ENCODE measurements at regions not wholly inside any gene's neighbourhood (a gene's known extent, or its start where the extent isn't known, plus 50 kb on each side); places are given as distances from the start of the nearest gene placed in this dataset.
"Not testable (repeated sequence)": the region's sequence is repeated elsewhere in the genome, so short reads cannot be mapped to it uniquely, and the experiment has no call there.

DNA sequence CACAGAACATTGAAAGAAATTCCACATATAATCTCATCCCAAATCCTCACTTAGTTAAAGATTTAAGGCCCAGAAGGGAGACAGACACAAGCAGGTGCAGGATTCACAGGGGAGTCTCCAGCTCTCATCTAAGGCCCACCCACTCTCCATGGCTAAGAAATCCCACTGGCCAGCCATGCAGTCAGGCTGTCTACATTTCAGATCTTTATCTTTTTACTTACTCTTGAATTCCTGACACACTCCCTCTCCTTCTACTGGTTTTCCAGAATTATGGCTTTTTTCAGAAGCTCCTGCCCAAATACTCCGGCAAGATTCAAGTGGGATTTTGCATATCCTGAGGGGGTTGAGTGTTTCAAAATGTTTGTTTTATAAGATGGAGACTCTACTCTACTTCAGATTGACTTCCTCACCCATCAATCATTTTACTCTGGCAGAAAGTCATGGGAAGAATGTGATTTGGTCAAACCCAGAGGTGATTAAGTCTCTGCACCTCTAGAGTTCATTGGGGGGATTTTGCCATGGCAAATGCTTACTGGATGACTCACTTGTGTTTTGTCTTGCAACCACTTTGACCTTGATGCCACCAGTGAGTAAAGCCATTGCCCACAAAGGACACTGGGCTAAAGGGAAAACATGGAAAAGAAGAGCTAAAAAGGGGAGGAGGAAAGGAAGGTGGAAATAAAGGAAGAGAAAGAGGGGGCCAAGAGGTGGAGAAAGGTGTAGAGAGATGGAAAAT lies 688.8 kb upstream of the SALL1 start:
- DNase-seq, result no peak

- no peak for DNase-seq
These were observed 683.7 kb upstream of the SALL1 start for GRCh38 chr16:51834794-51835193.

- DNase-seq, result no peak
These were observed 683.1 kb upstream of the SALL1 start for GRCh38 chr16:51834133-51834532.

DNA sequence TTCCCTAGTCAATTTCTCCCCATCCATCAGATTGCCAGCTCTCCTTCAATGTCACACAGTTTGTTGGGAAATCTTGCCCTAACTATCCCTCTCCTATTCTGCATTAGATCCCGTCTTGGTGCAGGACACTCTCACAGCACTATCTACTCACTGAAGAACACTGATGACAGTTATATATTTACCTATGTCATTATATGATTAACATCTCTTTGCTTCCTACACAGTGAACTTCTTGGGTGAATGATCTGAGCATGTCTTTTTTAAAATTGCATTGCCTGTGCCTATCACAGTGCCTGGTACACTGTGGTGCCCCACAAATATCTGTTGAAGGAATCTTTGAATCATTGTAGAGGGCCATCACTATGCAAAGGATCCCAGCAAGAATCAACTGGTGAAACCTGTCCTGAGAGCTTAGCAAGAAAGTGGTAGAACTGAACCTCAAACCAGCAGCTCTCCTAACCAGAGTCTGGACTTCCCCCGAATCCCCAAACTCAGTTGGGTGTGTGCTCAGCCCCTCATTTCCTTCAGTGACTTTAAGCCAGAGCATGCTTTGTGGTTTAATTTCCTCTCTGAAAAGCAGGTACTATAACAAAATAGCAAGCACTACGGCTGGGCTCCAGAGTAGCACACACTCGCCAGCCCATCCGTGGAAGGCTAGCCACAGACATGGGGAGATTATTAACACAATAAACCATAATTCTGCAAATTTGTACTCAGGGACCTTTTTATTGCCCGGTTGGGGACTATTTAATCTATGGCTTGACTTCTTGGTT lies 680.7 kb upstream of the SALL1 start:
- DNase-seq, result no peak

DNA sequence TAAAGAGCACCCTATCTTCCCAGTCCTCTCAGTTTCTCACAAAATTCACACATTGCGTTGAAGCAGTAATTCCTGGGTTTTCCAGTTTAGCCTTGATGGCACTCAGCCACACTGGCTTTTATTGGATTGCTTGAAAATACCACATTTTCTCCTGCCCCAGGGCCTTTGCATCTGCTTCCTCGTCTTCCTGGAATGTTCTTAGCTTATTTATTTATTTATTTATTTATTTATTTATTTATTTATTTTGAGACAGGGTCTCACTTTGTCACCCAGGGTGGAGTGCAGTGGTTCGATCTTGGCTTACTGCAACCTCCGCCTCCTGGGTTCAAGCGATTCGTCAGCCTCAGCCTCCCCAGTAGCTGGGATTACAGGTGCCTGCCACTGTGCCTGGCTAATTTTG lies 680.0 kb upstream of the SALL1 start:
- not testable (repeated sequence) for DNase-seq

GRCh38 chr16:51825779-51826178 lies 674.7 kb upstream of the SALL1 start:
- no peak for DNase-seq

GRCh38 chr16:51822471-51822870 lies 671.4 kb upstream of the SALL1 start:
- DNase-seq, result no peak

DNA sequence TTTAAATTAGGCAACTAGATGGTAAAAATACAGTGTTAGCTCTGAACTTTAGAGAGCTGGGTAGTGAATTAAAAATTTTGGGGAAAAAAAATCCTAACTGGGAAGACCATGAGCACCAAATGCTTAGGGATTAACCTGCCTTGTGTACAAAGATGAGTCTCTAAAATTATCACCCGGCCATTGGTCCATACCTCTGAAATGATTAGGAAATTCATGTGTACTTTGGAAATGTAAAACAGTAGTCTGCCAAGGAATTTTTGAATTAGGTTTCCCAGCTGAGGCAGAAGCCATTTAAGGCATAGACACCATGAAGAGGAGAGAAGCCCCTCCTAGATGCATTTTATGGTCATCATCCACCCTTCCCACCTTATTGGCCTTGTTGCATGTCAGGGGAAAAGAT lies 670.5 kb upstream of the SALL1 start:
- no peak for DNase-seq

DNA sequence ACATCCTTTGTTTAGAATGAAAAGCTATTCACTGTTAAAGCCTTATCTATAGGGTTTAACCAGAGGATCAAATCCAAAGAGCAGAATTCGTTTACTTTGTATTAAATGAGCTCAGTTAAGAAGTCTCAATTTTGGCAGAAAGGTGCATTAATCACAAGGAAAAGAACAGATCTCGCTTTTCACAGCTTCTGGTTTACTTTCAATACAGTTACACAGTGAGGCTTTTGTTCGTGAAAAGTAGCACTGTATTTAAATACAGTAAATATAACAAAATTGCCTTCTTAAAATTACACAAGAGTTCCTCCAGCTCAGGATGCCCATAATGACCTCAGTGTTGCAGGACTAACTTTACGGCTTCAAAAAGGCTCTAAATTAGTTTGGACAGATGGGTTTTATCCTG lies 669.1 kb upstream of the SALL1 start:
- DNase-seq, result no peak

- DNase-seq, result peak; percentile 3 to 14
These were observed 667.4 kb upstream of the SALL1 start for GRCh38 chr16:51818342-51818944.

DNA sequence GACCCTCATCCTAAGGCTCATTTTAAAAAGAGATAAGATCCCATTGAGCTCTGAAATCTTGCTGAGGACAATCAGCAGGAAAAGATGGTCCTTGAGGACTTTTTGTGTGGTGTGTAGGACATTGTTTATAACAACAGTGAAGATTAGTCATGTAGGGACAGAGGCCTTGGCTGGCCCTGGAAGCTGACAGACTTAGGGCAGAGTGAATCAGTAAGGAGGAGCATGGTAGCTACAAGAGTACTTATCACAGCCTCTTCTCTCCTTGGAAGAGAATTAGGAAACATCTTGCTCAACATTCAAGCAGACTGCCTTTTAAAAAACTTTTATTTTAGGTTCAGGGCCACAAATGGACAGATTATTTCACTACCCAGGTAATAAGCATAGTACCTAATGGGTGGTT lies 665.9 kb upstream of the SALL1 start:
- no peak for DNase-seq

GRCh38 chr16:51815523-51815922 lies 664.5 kb upstream of the SALL1 start:
- no peak for DNase-seq

- no peak for DNase-seq
These were observed 663.5 kb upstream of the SALL1 start for GRCh38 chr16:51814617-51815016.

- DNase-seq, result no peak
These were observed 662.5 kb upstream of the SALL1 start for GRCh38 chr16:51813609-51814008.

GRCh38 chr16:51812945-51813344 lies 661.9 kb upstream of the SALL1 start:
- no peak for DNase-seq

GRCh38 chr16:51807551-51807950 lies 656.5 kb upstream of the SALL1 start:
- no peak for DNase-seq

DNA sequence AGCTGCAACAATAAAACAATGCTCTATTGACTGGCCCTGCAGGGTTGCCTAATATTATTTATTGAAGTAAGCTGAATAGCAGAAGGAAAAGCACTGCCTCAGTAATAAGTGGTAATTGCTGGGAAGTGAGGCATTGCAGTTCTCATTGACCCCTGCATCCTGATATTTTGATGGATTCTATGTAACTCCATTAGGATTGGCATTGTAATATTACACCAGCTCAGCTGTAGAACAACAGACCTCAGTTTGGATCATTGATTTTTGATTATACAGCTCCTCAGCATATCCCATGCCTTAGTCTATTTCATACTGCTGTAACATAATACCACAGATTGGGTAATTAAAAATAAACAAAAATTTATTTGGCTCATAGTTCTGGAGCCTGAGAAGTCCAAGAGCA lies 650.6 kb upstream of the SALL1 start:
- no peak for DNase-seq

- DNase-seq, result no peak
These were observed 646.7 kb upstream of the SALL1 start for GRCh38 chr16:51797669-51798259.

DNA sequence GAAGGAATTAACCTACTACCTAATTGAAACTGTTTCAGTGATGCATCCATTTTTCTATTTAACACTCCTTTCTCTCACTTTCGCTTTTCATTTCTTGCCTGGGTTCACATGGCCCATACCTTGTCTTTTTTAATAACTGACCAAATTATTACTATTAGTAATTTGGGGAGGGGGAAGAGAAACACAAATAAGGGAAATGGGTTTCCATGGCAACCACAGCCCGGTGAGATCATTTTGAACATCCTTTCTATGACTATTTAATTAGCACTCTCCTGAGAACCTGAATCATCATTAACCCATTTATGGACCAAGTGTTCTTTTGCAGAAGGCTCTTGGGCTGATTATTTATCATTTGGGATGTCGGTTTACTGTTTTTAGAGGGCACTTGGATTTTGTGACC lies 628.2 kb upstream of the SALL1 start:
- no peak for DNase-seq

DNA sequence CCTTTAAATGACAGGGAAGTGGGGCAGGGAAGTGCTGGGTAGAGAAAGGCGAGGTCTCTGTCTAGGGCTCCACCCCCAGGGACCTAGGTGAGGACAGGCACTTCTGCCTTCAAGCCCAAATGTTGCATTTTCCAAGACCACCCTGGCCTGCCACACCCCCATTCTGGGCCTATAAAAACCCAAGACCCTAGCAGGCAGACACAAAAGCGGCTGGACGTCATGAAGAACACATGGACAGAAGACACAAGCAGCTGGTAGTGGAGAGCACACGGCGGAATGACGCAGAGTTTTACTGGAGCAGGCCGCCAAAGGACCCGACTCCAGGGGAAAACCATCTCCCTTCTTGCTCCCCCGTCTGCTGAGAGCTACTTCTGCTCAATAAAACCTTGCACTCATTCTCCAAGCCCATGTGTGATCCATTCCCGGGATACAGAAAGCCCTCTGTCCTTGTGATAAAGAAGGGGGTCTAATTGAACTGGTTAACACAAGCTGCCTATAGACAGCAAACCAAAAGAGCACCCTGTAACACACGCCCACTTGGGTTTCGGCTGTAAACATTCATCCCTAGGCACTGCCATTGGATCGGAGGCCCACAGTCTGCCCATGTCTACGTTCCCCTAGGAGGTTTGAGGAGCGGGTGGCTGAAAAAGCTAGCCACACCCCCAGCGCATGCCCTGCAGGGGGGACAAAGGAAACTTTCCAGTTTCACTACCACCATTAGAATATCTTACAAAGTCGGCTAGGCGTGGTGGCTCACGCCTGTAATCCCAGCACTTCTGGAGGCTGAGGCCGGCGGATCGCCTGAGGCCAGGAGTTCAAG lies 622.2 kb upstream of the SALL1 start:
- no peak for DNase-seq

- no peak for DNase-seq
These were observed 615.7 kb upstream of the SALL1 start for GRCh38 chr16:51766739-51767138.

GRCh38 chr16:51763072-51763661 lies 612.1 kb upstream of the SALL1 start:
- no peak for DNase-seq

Data from AML-193 (cell line).